Cardiac muscle cell (in vitro differentiated cells and primary cell): ENCODE measurements at regions not wholly inside any gene's neighbourhood (a gene's known extent, or its start where the extent isn't known, plus 50 kb on each side); places are given as distances from the start of the nearest gene placed in this dataset.
"Not testable (repeated sequence)": the region's sequence is repeated elsewhere in the genome, so short reads cannot be mapped to it uniquely, and the experiment has no call there.

Experiments
- DNase-seq, 2 donors: peaks; one replicate each; pipeline versions ENCODE4 v3.0.0 to v3.0.0-alpha.2; 2010 to 2017; ENCODE audit warnings: low read depth in 1 of 2, low spot score in 1 of 2
- H3K27ac ChIP-seq: fragments of 200-600 bp; sonication (generic); 2 replicates; pipeline ENCODE4 v1.5.1; 2016
- H3K27me3 ChIP-seq: fragments of 200-600 bp; sonication (generic); 2 replicates; pipeline ENCODE4 v1.6.0; 2016; ENCODE audit warnings: control low read depth
- H3K36me3 ChIP-seq: fragments of 200-600 bp; sonication (generic); 2 replicates; pipeline ENCODE4 v1.5.1; 2016; ENCODE audit warnings: control low read depth
- H3K4me1 ChIP-seq: fragments of 200-600 bp; sonication (generic); 2 replicates; pipeline ENCODE4 v1.8.1; 2017; ENCODE audit warnings: low read depth, mild to moderate bottlenecking, mixed run types
- H3K4me3 ChIP-seq: fragments of 200-600 bp; sonication (generic); 2 replicates; pipeline ENCODE4 v1.5.1; 2016; ENCODE audit warnings: mild to moderate bottlenecking
- H3K9me3 ChIP-seq: fragments of 200-600 bp; sonication (generic); 2 replicates; pipeline ENCODE4 v1.5.1; 2017; ENCODE audit warnings: low read depth, mild to moderate bottlenecking, control low read depth
- CTCF ChIP-seq: IDR thresholded peaks from 2 replicates; pipeline ENCODE4 v1.5.1; 2012; ENCODE audit warnings: low read depth, mild to moderate bottlenecking, low read length

DNA sequence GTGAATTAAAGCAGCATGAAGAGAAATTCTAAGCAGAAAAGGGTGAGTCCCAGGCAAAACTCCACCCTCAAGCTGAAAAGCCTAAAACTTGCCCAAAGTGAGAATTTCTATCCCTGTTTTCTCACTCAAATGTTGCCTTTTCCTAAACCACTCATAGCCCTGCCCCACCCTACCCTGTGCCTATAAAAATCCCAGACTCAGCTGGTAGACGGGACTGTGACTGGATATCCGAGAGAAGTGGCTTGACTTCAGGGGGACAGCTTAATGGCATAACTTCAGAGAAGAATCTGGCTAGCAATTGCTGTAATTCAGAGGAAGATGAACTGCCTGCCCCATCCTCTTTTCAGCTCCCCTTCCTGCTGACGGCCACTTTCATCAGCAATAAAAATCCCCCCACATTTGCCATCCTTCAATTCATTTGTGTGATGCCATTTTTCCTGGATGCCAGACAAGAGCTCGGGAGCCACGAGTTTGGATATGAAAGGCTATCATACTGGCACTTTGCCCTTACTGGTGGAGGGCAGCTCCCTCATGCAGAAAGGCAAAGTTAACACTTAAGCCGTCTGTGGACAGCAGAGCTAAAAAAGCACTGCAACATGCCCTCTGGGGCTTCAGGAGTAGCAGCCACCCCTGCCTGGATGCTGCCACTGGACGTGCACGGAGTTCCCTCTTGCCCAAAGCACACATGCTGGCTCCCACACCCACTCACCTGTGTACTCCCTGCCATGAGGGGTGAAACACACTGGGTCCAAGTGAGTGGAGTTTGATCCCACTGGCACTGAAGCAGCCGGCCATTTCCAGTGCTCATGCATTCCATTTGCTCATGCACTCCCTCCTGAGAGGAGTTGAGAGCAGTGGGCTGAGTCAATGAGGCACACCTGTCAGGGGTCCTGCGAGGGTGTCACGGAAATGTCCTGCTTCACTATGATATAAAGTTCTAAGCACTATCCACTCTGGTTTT lies 670.6 kb downstream of the PLOD2 start:
- no peak for DNase-seq
- TF ChIP-seq CTCF, result no peak
- H3K36me3 ChIP-seq, result no peaks in the 10 kb centered on the region
- H3K4me3 ChIP-seq, result no peak overlapping the region
- no peaks in the 10 kb centered on the region for H3K27me3 ChIP-seq
- no peaks in the 10 kb centered on the region for H3K9me3 ChIP-seq
- H3K27ac ChIP-seq, result no peak overlapping the region
- no peaks in the 10 kb centered on the region for H3K4me1 ChIP-seq

DNA sequence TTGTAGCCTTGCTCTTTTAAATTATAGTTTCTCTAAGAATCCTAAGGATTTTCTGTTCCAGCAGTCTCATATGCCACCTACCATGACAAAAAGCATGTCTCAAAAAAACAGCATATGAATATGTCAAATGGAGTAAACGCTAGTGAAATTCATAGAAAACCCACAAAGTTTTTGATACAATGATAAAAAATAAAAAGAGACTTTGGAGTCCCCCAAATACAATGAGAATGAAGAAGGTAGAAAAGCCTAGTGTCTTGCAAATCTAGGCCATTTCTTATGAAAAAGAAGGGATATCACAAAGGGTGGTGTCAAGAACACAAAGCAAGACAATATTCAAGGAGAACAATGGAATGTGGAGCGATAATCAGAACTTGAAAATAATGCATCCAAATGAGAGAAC lies 668.5 kb downstream of the PLOD2 start:
- H3K4me3 ChIP-seq, result no peak overlapping the region
- H3K36me3 ChIP-seq, result no peaks in the 10 kb centered on the region
- H3K4me1 ChIP-seq, result no peaks in the 10 kb centered on the region
- no peak for DNase-seq
- no peak for TF ChIP-seq CTCF
- no peak overlapping the region for H3K27ac ChIP-seq
- H3K9me3 ChIP-seq, result no peaks in the 10 kb centered on the region
- H3K27me3 ChIP-seq, result no peaks in the 10 kb centered on the region

GRCh38 chr3:145517416-145517815 lies 643.6 kb downstream of the PLOD2 start:
- H3K36me3 ChIP-seq, H3K27ac ChIP-seq, DNase-seq, H3K4me1 ChIP-seq, H3K27me3 ChIP-seq, H3K9me3 ChIP-seq, H3K4me3 ChIP-seq: not testable (repeated sequence)

DNA sequence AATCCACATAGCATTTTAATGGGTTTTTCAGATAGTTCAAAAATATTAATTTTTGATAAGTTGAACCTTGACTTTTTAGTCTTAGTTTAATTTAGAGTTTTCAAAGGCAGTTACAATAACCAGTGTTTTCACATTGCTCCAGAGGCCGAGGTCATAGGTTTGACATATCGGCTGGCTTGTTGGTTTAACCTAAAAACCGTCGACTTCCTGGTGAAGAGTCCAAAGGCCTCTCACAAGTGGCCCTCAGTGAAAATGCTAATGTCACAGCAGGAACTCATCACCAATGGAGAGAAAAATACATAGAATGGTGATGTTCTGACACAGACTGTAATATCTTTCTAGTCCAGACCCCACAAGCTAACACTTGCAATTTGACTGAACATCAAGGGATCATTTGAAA lies 642.3 kb downstream of the PLOD2 start:
- H3K9me3 ChIP-seq, result no peaks in the 10 kb centered on the region
- no peaks in the 10 kb centered on the region for H3K4me1 ChIP-seq
- DNase-seq, result no peak
- TF ChIP-seq CTCF, result no peak
- no peak overlapping the region for H3K27ac ChIP-seq
- H3K27me3 ChIP-seq, result no peaks in the 10 kb centered on the region
- H3K4me3 ChIP-seq, result no peak overlapping the region
- no peaks in the 10 kb centered on the region for H3K36me3 ChIP-seq

DNA sequence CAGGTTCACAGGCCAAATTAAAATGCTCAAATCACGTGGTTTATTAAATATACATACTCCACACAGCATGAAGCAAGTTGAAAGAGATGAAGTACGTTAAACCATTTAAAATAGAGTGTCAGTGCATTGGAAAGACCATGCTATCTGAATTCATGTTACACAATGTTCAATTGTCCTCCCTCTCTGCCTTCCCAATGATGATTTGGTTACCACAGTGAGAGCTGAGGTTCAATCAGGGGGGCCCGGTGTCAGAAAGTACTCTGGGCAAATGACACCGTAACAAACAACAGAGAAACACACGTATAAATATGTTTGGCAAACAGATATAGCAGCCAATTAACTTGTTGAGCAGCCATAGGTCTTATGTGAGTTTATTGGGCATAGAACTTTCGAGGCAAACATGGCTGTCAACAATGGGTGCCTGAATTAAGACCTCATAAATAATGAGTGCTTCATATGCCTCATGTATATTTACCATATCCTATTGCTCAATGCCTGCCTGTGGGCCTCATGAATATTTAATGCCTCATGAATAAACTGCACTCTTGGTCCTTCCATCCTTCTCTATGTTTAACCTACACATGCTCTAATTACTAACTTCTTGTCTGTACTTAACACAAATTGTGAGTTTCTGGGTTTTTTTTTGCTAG lies 641.5 kb downstream of the PLOD2 start:
- Histone ChIP-seq H3K27me3 (no peaks in the 10 kb centered on the region), H3K4me1 (no peaks in the 10 kb centered on the region), H3K9me3 (no peaks in the 10 kb centered on the region), H3K4me3 (no peak overlapping the region), H3K27ac (no peak overlapping the region), H3K36me3 (no peaks in the 10 kb centered on the region)
- no peak for TF ChIP-seq CTCF
- DNase-seq, result no peak

DNA sequence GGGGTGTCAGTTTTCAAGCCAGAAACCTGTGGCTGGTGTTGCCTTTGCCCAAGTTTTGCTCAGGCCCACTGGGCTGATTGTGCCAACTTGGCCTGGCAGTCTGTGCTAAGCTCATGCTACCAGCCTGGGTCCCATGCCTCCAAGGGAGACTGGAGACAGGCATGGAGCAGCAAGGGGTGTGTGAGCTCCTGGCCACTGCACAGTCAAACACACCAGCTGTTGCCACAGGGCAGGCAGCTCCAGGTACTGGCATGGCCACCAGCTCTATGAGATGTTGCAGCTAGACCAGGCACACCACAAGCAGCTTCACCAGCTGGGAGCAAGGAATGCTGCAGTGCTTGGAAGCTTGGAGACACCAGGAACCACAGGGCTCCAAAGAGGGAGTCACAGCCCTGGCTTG lies 638.8 kb downstream of the PLOD2 start:
- H3K27ac ChIP-seq, result no peak overlapping the region
- TF ChIP-seq CTCF, result no peak
- DNase-seq, result no peak
- no peaks in the 10 kb centered on the region for H3K9me3 ChIP-seq
- no peak overlapping the region for H3K4me3 ChIP-seq
- no peaks in the 10 kb centered on the region for H3K36me3 ChIP-seq
- H3K4me1 ChIP-seq, result no peaks in the 10 kb centered on the region
- no peaks in the 10 kb centered on the region for H3K27me3 ChIP-seq
